IPS DF 6.9 (cell line): ENCODE measurements at regions not wholly inside any gene's neighbourhood (a gene's known extent, or its start where the extent isn't known, plus 50 kb on each side); places are given as distances from the start of the nearest gene placed in this dataset.
"Not testable (repeated sequence)": the region's sequence is repeated elsewhere in the genome, so short reads cannot be mapped to it uniquely, and the experiment has no call there.

Source experiments
- DNase-seq: peaks from one replicate; pipeline ENCODE4 v3.0.0-alpha.2; 2013; ENCODE audit warnings: low read depth, low spot score
- H3K27ac ChIP-seq: one replicate; pipeline ENCODE4 v1.5.1; 2013; ENCODE audit warnings: low read length, control low read depth
- H3K27me3 ChIP-seq: 2 replicates; pipeline ENCODE4 v1.6.1; 2013; ENCODE audit warnings: mild to moderate bottlenecking, low read length; ENCODE audit not compliant: control insufficient read depth, insufficient read depth
- H3K36me3 ChIP-seq: 2 replicates; pipeline ENCODE4 v1.6.1; 2013; ENCODE audit warnings: low read length; ENCODE audit not compliant: control insufficient read depth, insufficient read depth
- H3K4me1 ChIP-seq: 2 replicates; pipeline ENCODE4 v1.6.1; 2013; ENCODE audit warnings: low read length; ENCODE audit not compliant: control insufficient read depth, insufficient read depth
- H3K4me3 ChIP-seq: 2 replicates; pipeline ENCODE4 v1.5.1; 2013; ENCODE audit warnings: mild to moderate bottlenecking, low read length
- H3K9me3 ChIP-seq: 2 replicates; pipeline ENCODE4 v1.6.1; 2013; ENCODE audit warnings: low read length, inconsistent platforms; ENCODE audit not compliant: control insufficient read depth, insufficient read depth
- WGBS: extraction: QIAGEN DNeasy Blood & Tissue Kit; methylation state at CpG from one replicate; pipeline ENCODE4 v1.1.7; 2013; ENCODE audit warnings: mixed read lengths, missing lambda C conversion rate; ENCODE audit not compliant: insufficient read length, insufficient coverage; 5-methylcytosine and 5-hydroxymethylcytosine counted together

- H3K4me3 ChIP-seq, result no peak overlapping the region
- H3K27me3 ChIP-seq, result no peaks in the 10 kb centered on the region
- H3K36me3 ChIP-seq, result no peaks in the 10 kb centered on the region
- no peaks in the 10 kb centered on the region for H3K4me1 ChIP-seq
- no peak for DNase-seq
- H3K9me3 ChIP-seq, result no peaks in the 10 kb centered on the region
- no peak overlapping the region for H3K27ac ChIP-seq
Measured at GRCh38 chr20:11180186-11180585, 506.4 kb upstream of the JAG1 start.

- not testable (repeated sequence) for H3K4me1 ChIP-seq, H3K27ac ChIP-seq, H3K36me3 ChIP-seq, H3K27me3 ChIP-seq, DNase-seq, H3K9me3 ChIP-seq, H3K4me3 ChIP-seq
- WGBS, result no CpG with 5 or more reads among the region's 3 CpGs
Measured at GRCh38 chr20:11181129-11181528, 507.3 kb upstream of the JAG1 start.

- Histone ChIP-seq H3K27ac (no peak overlapping the region), H3K4me1 (no peaks in the 10 kb centered on the region), H3K27me3 (no peaks in the 10 kb centered on the region), H3K36me3 (no peaks in the 10 kb centered on the region), H3K4me3 (no peak overlapping the region), H3K9me3 (no peaks in the 10 kb centered on the region)
- DNase-seq, result no peak
- WGBS, result no CpG with 5 or more reads among the region's 3 CpGs
Measured at GRCh38 chr20:11181966-11182365, 508.2 kb upstream of the JAG1 start.

DNA sequence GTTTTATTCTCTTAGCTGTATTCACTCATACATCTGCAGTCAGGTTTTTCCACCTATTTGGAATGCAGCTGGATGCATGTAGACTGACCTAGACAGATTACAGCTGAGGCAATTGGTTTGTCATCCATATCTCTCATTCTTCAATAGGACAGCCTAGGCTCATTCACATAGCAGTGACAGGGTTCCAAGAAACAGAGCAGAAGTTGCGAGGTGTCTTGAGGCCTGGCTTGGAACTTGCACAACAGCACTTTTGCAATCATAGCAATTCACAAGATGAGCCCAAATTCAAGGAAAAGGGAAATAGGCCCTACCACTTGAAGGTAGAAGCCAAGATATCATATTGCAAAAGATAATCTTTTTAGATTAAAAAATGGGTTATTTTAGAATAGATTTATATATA is 508.9 kb upstream of the JAG1 start:
- Histone ChIP-seq H3K4me1 (no peaks in the 10 kb centered on the region), H3K9me3 (no peaks in the 10 kb centered on the region)
- no CpG with 5 or more reads among the region's 1 CpG for WGBS

GRCh38 chr20:11186301-11187008 is 512.7 kb upstream of the JAG1 start:
- no peak for DNase-seq
- Histone ChIP-seq H3K27me3 (no peaks in the 10 kb centered on the region), H3K4me3 (no peak overlapping the region), H3K36me3 (no peaks in the 10 kb centered on the region), H3K27ac (no peak overlapping the region), H3K4me1 (no peaks in the 10 kb centered on the region), H3K9me3 (no peaks in the 10 kb centered on the region)
- no CpG with 5 or more reads among the region's 3 CpGs for WGBS

More for the DNA sequence above, 508.9 kb upstream of the JAG1 start:
- no peak for DNase-seq
- H3K27me3 ChIP-seq, result no peaks in the 10 kb centered on the region
- no peak overlapping the region for H3K27ac ChIP-seq
- no peak overlapping the region for H3K4me3 ChIP-seq
- no peaks in the 10 kb centered on the region for H3K36me3 ChIP-seq

DNA sequence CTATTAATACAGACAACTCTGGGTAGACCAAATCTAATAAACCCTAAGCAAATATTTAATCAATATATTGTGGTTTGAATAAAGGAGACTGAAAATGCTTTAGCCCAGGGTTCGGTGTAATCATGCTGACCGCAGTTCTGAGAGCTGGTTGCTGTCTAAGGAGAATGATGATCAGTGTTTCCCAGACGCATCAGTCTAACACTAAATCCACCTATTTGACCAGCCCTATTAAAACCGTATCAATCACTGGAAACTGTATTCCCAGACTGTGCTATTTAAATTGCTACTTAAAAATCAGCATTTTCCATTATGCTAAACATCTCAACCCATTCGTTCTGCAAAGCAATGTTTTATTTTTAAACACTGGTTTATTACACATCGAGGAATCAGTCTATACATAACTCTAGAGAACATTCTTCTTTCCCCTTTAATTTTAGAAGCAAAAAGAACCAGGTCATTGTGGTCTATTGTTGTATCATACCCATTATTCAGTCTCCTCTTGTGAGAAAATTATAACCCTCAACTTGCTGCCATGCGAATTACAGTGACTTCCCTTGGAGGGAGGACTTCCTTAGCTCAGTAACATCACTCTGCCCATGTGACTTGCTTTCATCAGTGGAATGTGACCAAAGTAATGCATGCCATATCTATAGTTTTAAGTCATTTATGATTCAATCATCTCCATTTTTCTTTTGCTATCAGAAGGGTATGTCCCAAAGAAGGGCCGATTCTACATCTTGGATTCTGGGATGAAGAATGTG is 515.2 kb upstream of the JAG1 start:
- no peaks in the 10 kb centered on the region for H3K27me3 ChIP-seq
- no peaks in the 10 kb centered on the region for H3K36me3 ChIP-seq
- no peak overlapping the region for H3K4me3 ChIP-seq
- H3K9me3 ChIP-seq, result no peaks in the 10 kb centered on the region
- DNase-seq, result no peak
- H3K27ac ChIP-seq, result no peak overlapping the region
- no CpG with 5 or more reads among the region's 8 CpGs for WGBS
- no peaks in the 10 kb centered on the region for H3K4me1 ChIP-seq

DNA sequence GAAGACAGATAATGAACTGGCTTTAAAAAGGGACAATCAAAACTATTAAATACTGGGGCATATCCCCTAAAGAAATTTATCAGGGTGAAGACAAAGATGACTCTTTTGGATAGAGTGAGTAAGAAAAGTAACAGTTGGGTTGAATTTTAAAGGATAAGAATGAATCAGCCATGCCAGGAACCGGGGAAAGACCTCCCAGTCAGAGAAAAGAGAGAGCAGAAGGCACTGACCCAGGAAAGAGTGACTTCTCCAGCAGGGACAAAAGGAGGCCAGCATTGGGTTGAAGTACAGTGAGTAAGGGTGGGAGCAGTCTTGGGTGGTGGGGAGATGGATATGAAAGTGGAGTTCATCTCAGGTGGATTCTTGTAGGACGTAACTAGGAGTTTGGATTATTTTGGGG is 516.9 kb upstream of the JAG1 start:
- Histone ChIP-seq H3K9me3 (no peaks in the 10 kb centered on the region), H3K27me3 (no peaks in the 10 kb centered on the region), H3K4me1 (no peaks in the 10 kb centered on the region), H3K27ac (no peak overlapping the region), H3K4me3 (no peak overlapping the region), H3K36me3 (no peaks in the 10 kb centered on the region)
- DNase-seq, result no peak
- no CpG with 5 or more reads among the region's 2 CpGs for WGBS

DNA sequence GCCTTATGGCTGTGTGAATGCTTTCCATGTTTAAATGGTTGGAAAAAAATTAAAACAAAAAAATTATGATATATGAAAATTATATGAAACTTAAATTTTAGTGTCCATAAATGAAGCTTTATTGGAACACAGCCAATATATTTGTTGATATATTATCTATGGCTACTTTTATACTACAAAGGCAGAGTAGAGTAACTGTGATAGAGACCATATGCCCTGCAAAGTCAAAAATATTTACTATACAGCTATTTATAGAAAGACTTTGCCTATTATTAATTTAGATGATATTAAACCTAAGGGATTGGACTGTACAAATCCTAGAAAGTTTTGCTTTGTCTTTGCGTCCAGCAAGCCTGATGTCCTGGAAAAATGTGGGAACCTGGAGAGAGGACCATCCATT is 518.3 kb upstream of the JAG1 start:
- WGBS, result no CpG with 5 or more reads among the region's 1 CpG

GRCh38 chr20:11193241-11193640 is 519.4 kb upstream of the JAG1 start:
- no peaks in the 10 kb centered on the region for H3K9me3 ChIP-seq
- H3K36me3 ChIP-seq, result no peaks in the 10 kb centered on the region
- H3K4me3 ChIP-seq, result no peak overlapping the region
- no peaks in the 10 kb centered on the region for H3K4me1 ChIP-seq
- H3K27me3 ChIP-seq, result no peaks in the 10 kb centered on the region
- DNase-seq, result no peak
- no peak overlapping the region for H3K27ac ChIP-seq

More for the DNA sequence above, 518.3 kb upstream of the JAG1 start:
- no peak for DNase-seq
- H3K27me3 ChIP-seq, result no peaks in the 10 kb centered on the region
- H3K4me3 ChIP-seq, result no peak overlapping the region
- H3K36me3 ChIP-seq, result no peaks in the 10 kb centered on the region
- H3K4me1 ChIP-seq, result no peaks in the 10 kb centered on the region
- H3K27ac ChIP-seq, result no peak overlapping the region
- no peaks in the 10 kb centered on the region for H3K9me3 ChIP-seq

DNA sequence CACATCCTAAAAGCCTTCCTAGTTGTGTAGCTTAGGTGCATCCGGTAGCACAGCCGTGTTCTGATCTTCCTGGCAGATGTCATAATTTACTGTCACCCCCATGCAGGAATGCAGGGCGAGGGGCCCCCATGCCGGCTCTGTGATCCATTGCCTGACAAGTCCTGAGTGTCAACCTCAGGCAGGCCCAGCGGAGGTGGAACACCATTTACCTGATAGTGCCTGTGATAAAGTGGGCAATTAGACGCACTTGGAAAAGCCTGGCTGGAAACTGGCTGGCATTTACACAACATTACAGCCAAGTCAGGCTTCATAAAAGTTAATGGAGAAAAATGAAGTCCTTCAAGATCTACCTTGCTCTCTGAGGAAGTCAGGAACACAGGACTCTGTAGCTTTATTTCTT is 521.4 kb upstream of the JAG1 start:
- Histone ChIP-seq H3K4me3 (no peak overlapping the region), H3K27me3 (no peaks in the 10 kb centered on the region), H3K36me3 (no peaks in the 10 kb centered on the region), H3K27ac (no peak overlapping the region), H3K4me1 (no peaks in the 10 kb centered on the region), H3K9me3 (no peaks in the 10 kb centered on the region)
- no peak for DNase-seq
- no CpG with 5 or more reads among the region's 6 CpGs for WGBS
